Neuronal stem cell (in vitro differentiated cells): ENCODE measurements at regions not wholly inside any gene's neighbourhood (a gene's known extent, or its start where the extent isn't known, plus 50 kb on each side); places are given as distances from the start of the nearest gene placed in this dataset.

Source experiments
- DNase-seq: peaks from one replicate; pipeline ENCODE4 v3.0.0-alpha.2; 2013; ENCODE audit warnings: low spot score
- H2AFZ ChIP-seq: one replicate; pipeline ENCODE4 v1.6.1; 2013; ENCODE audit warnings: mild to moderate bottlenecking, low read length, inconsistent platforms
- H2AK5ac ChIP-seq: 2 replicates; pipeline ENCODE4 v1.6.1; 2013; ENCODE audit warnings: low read depth, mild to moderate bottlenecking, inconsistent platforms, low read length, moderate library complexity, mixed read lengths
- H2BK120ac ChIP-seq: 2 replicates; pipeline ENCODE4 v1.6.1; 2013; ENCODE audit warnings: low read depth, mild to moderate bottlenecking, inconsistent platforms, low read length, moderate library complexity, mixed read lengths
- H2BK12ac ChIP-seq: one replicate; pipeline ENCODE4 v1.6.1; 2013; ENCODE audit warnings: low read length, inconsistent platforms
- H2BK15ac ChIP-seq: 2 replicates; pipeline ENCODE4 v1.6.1; 2013; ENCODE audit warnings: mild to moderate bottlenecking, low read length, inconsistent platforms, mixed read lengths
- H2BK5ac ChIP-seq: one replicate; pipeline ENCODE4 v1.6.1; 2013; ENCODE audit warnings: inconsistent platforms, mild to moderate bottlenecking, low read length, moderate library complexity
- H3K14ac ChIP-seq: one replicate; pipeline ENCODE4 v1.6.1; 2013; ENCODE audit warnings: low read length, inconsistent platforms
- H3K18ac ChIP-seq: 2 replicates; pipeline ENCODE4 v1.6.1; 2013; ENCODE audit warnings: low read length, inconsistent platforms
- H3K23ac ChIP-seq: 2 replicates; pipeline ENCODE4 v1.6.1; 2013; ENCODE audit warnings: low read depth, mild to moderate bottlenecking, mixed read lengths, low read length, inconsistent platforms; ENCODE audit not compliant: poor library complexity
- H3K27ac ChIP-seq: replicated peaks from 3 replicates; pipeline ENCODE4 v1.5.1; 2013; ENCODE audit warnings: low read length, inconsistent platforms
- H3K27me3 ChIP-seq, 3 experiments: 2 replicates each; pipeline ENCODE4 v1.6.1; 2013; ENCODE audit warnings: low read length in 3 of 3, mild to moderate bottlenecking in 2 of 3, inconsistent platforms in 1 of 3, low read depth in 1 of 3, mixed read lengths in 1 of 3, moderate library complexity in 1 of 3; ENCODE audit not compliant: control insufficient read depth in 3 of 3, insufficient read depth in 3 of 3
- H3K36me3 ChIP-seq, 2 donors: replicated peaks in 1 of 2; 2 replicates each; pipeline ENCODE4 v1.6.1; 2013; ENCODE audit warnings: low read length in 2 of 2; ENCODE audit not compliant: control insufficient read depth in 2 of 2, insufficient read depth in 2 of 2
- H3K4ac ChIP-seq: 2 replicates; pipeline ENCODE4 v1.6.1; 2013; ENCODE audit warnings: inconsistent platforms, mild to moderate bottlenecking, low read length, moderate library complexity
- H3K4me1 ChIP-seq, 2 donors: 1 replicate in 1 of 2; 2 replicates in 1 of 2; pipeline ENCODE4 v1.6.1; 2013; ENCODE audit warnings: low read length in 2 of 2, low read depth in 1 of 2; ENCODE audit not compliant: control insufficient read depth in 2 of 2, insufficient read depth in 1 of 2
- H3K4me2 ChIP-seq: one replicate; pipeline ENCODE4 v1.6.1; 2013; ENCODE audit warnings: mild to moderate bottlenecking, low read length, inconsistent platforms; ENCODE audit not compliant: insufficient read depth, poor library complexity, severe bottlenecking
- H3K4me3 ChIP-seq, 2 donors: 2 replicates each; pipeline ENCODE4 v1.5.1; 2013; ENCODE audit warnings: low read length in 2 of 2, mild to moderate bottlenecking in 2 of 2, inconsistent platforms in 1 of 2, moderate library complexity in 1 of 2
- H3K79me1 ChIP-seq: one replicate; pipeline ENCODE4 v1.6.1; 2013; ENCODE audit warnings: low read depth, mild to moderate bottlenecking, inconsistent platforms, low read length, moderate library complexity
- H3K9ac ChIP-seq: one replicate; pipeline ENCODE4 v1.6.1; 2013; ENCODE audit warnings: mild to moderate bottlenecking, low read depth, low read length, inconsistent platforms; ENCODE audit not compliant: poor library complexity
- H3K9me3 ChIP-seq, 2 donors: replicated peaks in 1 of 2; 2 replicates each; pipeline versions ENCODE3 to v1.6.1; 2013; ENCODE audit warnings: low read length in 2 of 2, mild to moderate bottlenecking in 2 of 2, inconsistent platforms in 1 of 2, low read depth in 1 of 2, mixed read lengths in 1 of 2, moderate library complexity in 1 of 2; ENCODE audit not compliant: control insufficient read depth in 2 of 2, insufficient read depth in 1 of 2
- H4K8ac ChIP-seq: one replicate; pipeline ENCODE4 v1.6.1; 2013; ENCODE audit warnings: low read depth, mild to moderate bottlenecking, inconsistent platforms, low read length, moderate library complexity
- H4K91ac ChIP-seq: one replicate; pipeline ENCODE4 v1.6.1; 2013; ENCODE audit warnings: low read length, low read depth, mild to moderate bottlenecking, inconsistent platforms; ENCODE audit not compliant: poor library complexity
- WGBS, 2 donors: extraction: QIAGEN DNeasy Blood & Tissue Kit; methylation state at CpG; one replicate each; pipeline ENCODE4 v1.1.7; 2013; ENCODE audit warnings: missing lambda C conversion rate in 2 of 2, mixed read lengths in 1 of 2; ENCODE audit not compliant: insufficient read length in 2 of 2, insufficient replicate concordance in 1 of 2; ENCODE audit errors: extremely low coverage in 2 of 2; 5-methylcytosine and 5-hydroxymethylcytosine counted together

DNA sequence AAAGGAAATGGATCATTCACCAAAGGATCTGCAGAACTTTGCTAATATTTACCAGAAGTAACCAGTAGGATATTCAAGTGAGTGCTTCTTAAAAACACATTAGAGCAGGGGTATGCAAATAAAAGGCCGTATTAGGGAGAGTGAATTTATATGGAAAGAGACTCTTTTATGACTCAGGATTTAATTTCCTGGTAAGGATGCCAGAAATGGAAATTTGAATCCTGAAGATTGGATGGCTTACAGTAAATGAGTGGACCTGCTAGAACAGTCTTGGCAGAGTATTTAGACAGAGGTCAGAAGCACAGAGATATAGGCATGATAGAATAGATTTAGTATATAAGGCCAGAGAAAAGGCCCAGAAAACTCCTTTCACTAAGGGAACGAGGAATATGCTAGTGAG, 201.6 kb downstream of the SLITRK5 start:
- H3K9ac ChIP-seq = no peak overlapping the region
- H3K4ac ChIP-seq = no peak overlapping the region
- H3K79me1 ChIP-seq = no peaks in the 10 kb centered on the region
- H3K36me3 ChIP-seq = no peaks in the 10 kb centered on the region
- no peak for DNase-seq
- H3K4me2 ChIP-seq = no peak overlapping the region
- no peak overlapping the region for H3K23ac ChIP-seq
- H2BK120ac ChIP-seq = no peak overlapping the region
- H2AK5ac ChIP-seq = no peak overlapping the region
- H4K91ac ChIP-seq = no peak overlapping the region
- H2BK12ac ChIP-seq = no peak overlapping the region
- H3K4me1 ChIP-seq = no peaks in the 10 kb centered on the region
- H2AFZ ChIP-seq = no peak overlapping the region
- H2BK5ac ChIP-seq = no peak overlapping the region
- H3K4me3 ChIP-seq = no peak overlapping the region
- no peak overlapping the region for H2BK15ac ChIP-seq
- no peaks in the 10 kb centered on the region for H3K9me3 ChIP-seq
- no peak overlapping the region for H3K18ac ChIP-seq
- no peak overlapping the region for H3K27ac ChIP-seq
- no peak overlapping the region for H3K14ac ChIP-seq
- WGBS, 2 donors = no CpG with 5 or more reads among the region's 2 CpGs
- no peaks in the 10 kb centered on the region for H3K27me3 ChIP-seq
- H4K8ac ChIP-seq = no peak overlapping the region

DNA sequence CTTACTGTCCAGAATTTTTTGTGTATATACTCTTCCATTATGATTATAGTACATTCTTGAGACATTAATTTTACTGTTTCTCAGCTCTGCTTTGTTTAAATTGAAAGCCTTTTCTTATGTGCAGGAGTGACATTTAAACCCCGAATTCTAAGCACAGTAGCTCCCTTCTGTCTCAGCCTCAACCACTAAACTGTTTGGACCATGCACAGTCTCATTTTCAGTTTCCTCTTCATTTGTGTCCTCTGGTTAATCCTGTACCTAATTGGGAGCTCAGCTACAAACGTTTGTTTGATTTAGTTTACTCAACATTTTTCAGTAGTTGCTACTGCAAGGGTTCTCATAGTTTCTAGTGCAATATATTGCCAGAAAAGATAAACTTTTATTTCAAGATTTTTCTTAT, 206.3 kb downstream of the SLITRK5 start:
- DNase-seq = no peak

DNA sequence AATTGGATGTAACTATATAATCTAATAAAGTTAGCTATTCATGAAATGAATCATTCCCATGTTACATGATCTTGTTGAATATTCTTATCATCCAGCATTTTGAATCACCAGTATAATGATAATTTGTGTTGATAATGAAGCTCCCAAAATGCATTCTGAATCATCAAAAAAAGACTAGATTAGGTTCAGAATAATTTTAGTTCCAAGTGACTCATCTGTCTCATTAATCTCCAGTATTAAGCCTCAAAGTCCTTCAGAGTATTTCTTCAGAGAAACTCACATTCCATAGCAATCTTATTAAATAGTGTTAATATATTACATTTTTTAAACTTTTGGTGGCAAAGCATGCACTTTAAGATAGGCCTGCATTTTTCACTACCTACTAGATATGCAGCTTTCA, 207.5 kb downstream of the SLITRK5 start:
- H3K36me3 ChIP-seq = no peaks in the 10 kb centered on the region
- H3K9ac ChIP-seq = no peak overlapping the region
- H2BK12ac ChIP-seq = no peak overlapping the region
- no peak overlapping the region for H4K8ac ChIP-seq
- no peak overlapping the region for H2BK5ac ChIP-seq
- no peak overlapping the region for H3K4me2 ChIP-seq
- no peaks in the 10 kb centered on the region for H3K4me1 ChIP-seq
- H3K23ac ChIP-seq = no peak overlapping the region
- H2BK120ac ChIP-seq = no peak overlapping the region
- H2AK5ac ChIP-seq = no peak overlapping the region
- no peak overlapping the region for H3K14ac ChIP-seq
- no peak overlapping the region for H2BK15ac ChIP-seq
- no peaks in the 10 kb centered on the region for H3K27me3 ChIP-seq
- no peak overlapping the region for H4K91ac ChIP-seq
- no peak overlapping the region for H2AFZ ChIP-seq
- H3K27ac ChIP-seq = no peak overlapping the region
- no peaks in the 10 kb centered on the region for H3K79me1 ChIP-seq
- H3K18ac ChIP-seq = no peak overlapping the region
- no peak for DNase-seq
- no peaks in the 10 kb centered on the region for H3K9me3 ChIP-seq
- no peak overlapping the region for H3K4me3 ChIP-seq
- no peak overlapping the region for H3K4ac ChIP-seq

More for the DNA sequence above, 206.3 kb downstream of the SLITRK5 start:
- H3K14ac ChIP-seq = no peak overlapping the region
- no peak overlapping the region for H2BK5ac ChIP-seq
- H2BK15ac ChIP-seq = no peak overlapping the region
- no peak overlapping the region for H2AK5ac ChIP-seq
- no peak overlapping the region for H2BK120ac ChIP-seq
- H3K27me3 ChIP-seq = no peaks in the 10 kb centered on the region
- WGBS, 2 donors = no CpG with 5 or more reads among the region's 2 CpGs
- no peak overlapping the region for H3K4me2 ChIP-seq
- no peaks in the 10 kb centered on the region for H3K36me3 ChIP-seq
- no peak overlapping the region for H2AFZ ChIP-seq
- H3K79me1 ChIP-seq = no peaks in the 10 kb centered on the region
- H3K4me3 ChIP-seq = no peak overlapping the region
- no peak overlapping the region for H3K4ac ChIP-seq
- H3K9ac ChIP-seq = no peak overlapping the region
- H3K4me1 ChIP-seq = no peaks in the 10 kb centered on the region
- no peak overlapping the region for H4K91ac ChIP-seq
- H3K18ac ChIP-seq = no peak overlapping the region
- H2BK12ac ChIP-seq = no peak overlapping the region
- H4K8ac ChIP-seq = no peak overlapping the region
- H3K9me3 ChIP-seq = no peaks in the 10 kb centered on the region
- H3K27ac ChIP-seq = no peak overlapping the region
- H3K23ac ChIP-seq = no peak overlapping the region

DNA sequence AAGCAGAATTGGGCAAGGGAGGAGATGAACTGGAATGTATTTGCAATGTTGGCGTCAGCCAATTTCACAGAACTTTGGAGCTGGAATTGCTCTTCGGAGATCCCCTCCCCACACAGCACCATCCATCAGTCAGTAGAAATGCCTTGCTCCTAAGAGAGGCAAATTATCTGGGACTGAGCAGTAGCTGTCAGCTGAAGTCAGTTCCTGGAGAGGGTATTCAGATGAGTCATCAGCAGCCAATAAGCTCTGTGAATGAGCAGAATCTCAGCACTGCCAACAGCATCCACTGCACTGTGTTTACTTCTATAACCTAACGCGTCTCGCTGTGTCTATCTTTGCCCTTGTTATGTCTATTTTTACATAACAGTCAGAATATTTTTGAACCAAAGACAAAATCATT, 213.7 kb downstream of the SLITRK5 start:
- Histone ChIP-seq H2BK5ac (no peak overlapping the region), H3K4me3 (no peak overlapping the region), H2AFZ (peak overlapping the region; percentile 8), H3K79me1 (no peaks in the 10 kb centered on the region), H4K8ac (no peak overlapping the region), H3K4me2 (no peak overlapping the region), H4K91ac (no peak overlapping the region), H3K14ac (no peak overlapping the region), H3K36me3 (no peaks in the 10 kb centered on the region), H3K4ac (no peak overlapping the region), H2BK120ac (no peak overlapping the region), H3K27me3 (no peaks in the 10 kb centered on the region), H3K18ac (no peak overlapping the region), H2BK12ac (no peak overlapping the region), H3K9ac (no peak overlapping the region), H2BK15ac (no peak overlapping the region), H3K27ac (no peak overlapping the region), H3K23ac (no peak overlapping the region), H2AK5ac (no peak overlapping the region), H3K9me3 (no peaks in the 10 kb centered on the region), H3K4me1 (peaks cover 0 to 4% of the 10 kb centered on the region in 2 donors)
- no CpG with 5 or more reads among the region's 5 CpGs for WGBS, 2 donors
- peak; percentile 15 for DNase-seq
